SH-SY5Y (cell line): ENCODE measurements at regions not wholly inside any gene's neighbourhood (a gene's known extent, or its start where the extent isn't known, plus 50 kb on each side); places are given as distances from the start of the nearest gene placed in this dataset.

Experiments used
- GATA2 ChIP-seq: IDR thresholded peaks from 2 replicates; pipeline ENCODE4 v1.6.1; 2011; ENCODE audit warnings: mild to moderate bottlenecking, low read depth, low read length
- GATA3 ChIP-seq: IDR thresholded peaks from 2 replicates; pipeline ENCODE4 v1.6.1; 2011; ENCODE audit warnings: low read depth, mild to moderate bottlenecking, low read length, moderate library complexity

DNA sequence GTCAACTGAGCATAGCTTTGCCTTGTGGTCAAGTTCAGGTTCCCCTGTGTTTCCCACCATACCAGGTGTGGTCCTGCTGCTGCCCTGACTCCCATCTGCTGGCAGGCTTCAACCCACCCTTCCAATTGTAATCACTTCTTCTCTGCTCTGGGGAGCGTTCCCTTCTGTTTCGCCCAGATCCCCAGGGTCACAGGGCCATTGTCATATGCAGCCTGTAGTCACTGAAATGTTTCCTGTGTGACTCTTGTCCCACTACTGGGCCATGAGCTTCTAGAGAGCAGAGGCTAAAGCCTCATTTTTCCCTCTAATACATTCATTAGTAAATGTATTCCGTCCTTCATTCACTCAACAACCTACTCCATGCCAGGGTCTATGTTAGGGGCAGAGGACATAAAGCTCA, 75.0 kb upstream of the LAPTM4A start:
- TF ChIP-seq GATA3 (no peak), GATA2 (no peak)
